Testis (tissue), 2 donors: ENCODE measurements at regions not wholly inside any gene's neighbourhood (a gene's known extent, or its start where the extent isn't known, plus 50 kb on each side); places are given as distances from the start of the nearest gene placed in this dataset.

Experiments
- POLR2A ChIP-seq: fragments of 450-650 bp; IDR thresholded peaks from one replicate; pipeline ENCODE4 v1.6.1; 2017; ENCODE audit warnings: antibody characterized with exemption, mild to moderate bottlenecking, moderate library complexity
- TF ChIP-seq, protein P1 (sequence below), 3 experiments: fragments of 450-650 bp in 2 of 3; fragments of 200-600 bp in 1 of 3; sonication (generic) in 1 of 3; IDR thresholded peaks; one replicate each; pipeline ENCODE4 v1.5.1; 2016 to 2019; ENCODE audit warnings: antibody characterized with exemption in 3 of 3, mild to moderate bottlenecking in 2 of 3, moderate library complexity in 1 of 3

GRCh38 chr14:101064121-101064661 is 160.7 kb upstream of the RTL1 start:
- TF ChIP-seq, protein P1, sequence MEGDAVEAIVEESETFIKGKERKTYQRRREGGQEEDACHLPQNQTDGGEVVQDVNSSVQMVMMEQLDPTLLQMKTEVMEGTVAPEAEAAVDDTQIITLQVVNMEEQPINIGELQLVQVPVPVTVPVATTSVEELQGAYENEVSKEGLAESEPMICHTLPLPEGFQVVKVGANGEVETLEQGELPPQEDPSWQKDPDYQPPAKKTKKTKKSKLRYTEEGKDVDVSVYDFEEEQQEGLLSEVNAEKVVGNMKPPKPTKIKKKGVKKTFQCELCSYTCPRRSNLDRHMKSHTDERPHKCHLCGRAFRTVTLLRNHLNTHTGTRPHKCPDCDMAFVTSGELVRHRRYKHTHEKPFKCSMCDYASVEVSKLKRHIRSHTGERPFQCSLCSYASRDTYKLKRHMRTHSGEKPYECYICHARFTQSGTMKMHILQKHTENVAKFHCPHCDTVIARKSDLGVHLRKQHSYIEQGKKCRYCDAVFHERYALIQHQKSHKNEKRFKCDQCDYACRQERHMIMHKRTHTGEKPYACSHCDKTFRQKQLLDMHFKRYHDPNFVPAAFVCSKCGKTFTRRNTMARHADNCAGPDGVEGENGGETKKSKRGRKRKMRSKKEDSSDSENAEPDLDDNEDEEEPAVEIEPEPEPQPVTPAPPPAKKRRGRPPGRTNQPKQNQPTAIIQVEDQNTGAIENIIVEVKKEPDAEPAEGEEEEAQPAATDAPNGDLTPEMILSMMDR (IDR thresholded peaks at IDR 0.05): no peak
- no peak for TF ChIP-seq POLR2A
